Left lung (tissue), 4 donors: ENCODE measurements at regions not wholly inside any gene's neighbourhood (a gene's known extent, or its start where the extent isn't known, plus 50 kb on each side); places are given as distances from the start of the nearest gene placed in this dataset.

ENCODE experiments used
- ATAC-seq: fragments of 200-7000 bp; cut with Tn5 transposase; one replicate; pipeline ENCODE4 v1.9.1; 2020; ENCODE audit warnings: moderate library complexity
- DNase-seq, 4 donors: peaks; one replicate each; pipeline ENCODE4 v3.0.0-alpha.2; 2013 to 2020
- H3K27ac ChIP-seq, 2 donors: fragments of 200-600 bp; sonication (generic) in 1 of 2; one replicate each; pipeline versions ENCODE4 v1.5.0 to v1.8.0; 2020 to 2021
- H3K27me3 ChIP-seq, 2 donors: fragments of 200-600 bp; sonication (generic) in 1 of 2; one replicate each; pipeline versions ENCODE4 v1.5.0 to v1.8.0; 2020 to 2021
- H3K36me3 ChIP-seq, 2 donors: fragments of 200-600 bp; sonication (generic) in 1 of 2; one replicate each; pipeline versions ENCODE4 v1.5.0 to v1.8.0; 2020 to 2021
- H3K4me1 ChIP-seq, 2 donors: fragments of 200-600 bp; one replicate each; pipeline ENCODE4 v1.8.0; 2021
- H3K4me3 ChIP-seq, 2 donors: fragments of 200-600 bp; sonication (generic) in 1 of 2; one replicate each; pipeline versions ENCODE4 v1.5.0 to v1.8.0; 2020 to 2021; ENCODE audit warnings: mild to moderate bottlenecking in 1 of 2
- H3K9me3 ChIP-seq, 2 donors: fragments of 200-600 bp; sonication (generic) in 1 of 2; one replicate each; pipeline versions ENCODE4 v1.5.0 to v1.8.0; 2020 to 2021
- intact Hi-C, 2 donors: fragments of 100-400 bp; cut with DNase I; formaldehyde crosslinking; loops; one replicate each; pipeline versions ENCODE4 v1.11.2 to v1.14.2; 2022
- TF ChIP-seq, protein P1 (sequence below), 2 donors: fragments of 200-600 bp; sonication (generic) in 1 of 2; IDR thresholded peaks; one replicate each; pipeline versions ENCODE4 v1.5.0 to v1.8.0; 2021; ENCODE audit warnings: antibody characterized with exemption in 2 of 2
- donor health status: DM: no; HTN: yes; CAD: no.
- donor health status: DM: no; HTN: no; CAD: no.

GRCh38 chr6:155970876-155971708, 515.5 kb upstream of the NOX3 start:
- intact Hi-C loops = no loop called here
- TF ChIP-seq, protein P1, sequence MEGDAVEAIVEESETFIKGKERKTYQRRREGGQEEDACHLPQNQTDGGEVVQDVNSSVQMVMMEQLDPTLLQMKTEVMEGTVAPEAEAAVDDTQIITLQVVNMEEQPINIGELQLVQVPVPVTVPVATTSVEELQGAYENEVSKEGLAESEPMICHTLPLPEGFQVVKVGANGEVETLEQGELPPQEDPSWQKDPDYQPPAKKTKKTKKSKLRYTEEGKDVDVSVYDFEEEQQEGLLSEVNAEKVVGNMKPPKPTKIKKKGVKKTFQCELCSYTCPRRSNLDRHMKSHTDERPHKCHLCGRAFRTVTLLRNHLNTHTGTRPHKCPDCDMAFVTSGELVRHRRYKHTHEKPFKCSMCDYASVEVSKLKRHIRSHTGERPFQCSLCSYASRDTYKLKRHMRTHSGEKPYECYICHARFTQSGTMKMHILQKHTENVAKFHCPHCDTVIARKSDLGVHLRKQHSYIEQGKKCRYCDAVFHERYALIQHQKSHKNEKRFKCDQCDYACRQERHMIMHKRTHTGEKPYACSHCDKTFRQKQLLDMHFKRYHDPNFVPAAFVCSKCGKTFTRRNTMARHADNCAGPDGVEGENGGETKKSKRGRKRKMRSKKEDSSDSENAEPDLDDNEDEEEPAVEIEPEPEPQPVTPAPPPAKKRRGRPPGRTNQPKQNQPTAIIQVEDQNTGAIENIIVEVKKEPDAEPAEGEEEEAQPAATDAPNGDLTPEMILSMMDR (IDR thresholded peaks at IDR 0.05) = no peak
- H3K27me3 ChIP-seq = no peaks in the 10 kb centered on the region
- no peaks in the 10 kb centered on the region for H3K36me3 ChIP-seq
- no peaks in the 10 kb centered on the region for H3K4me1 ChIP-seq
- H3K27ac ChIP-seq = no peak overlapping the region
- DNase-seq = no peak
- no peaks in the 10 kb centered on the region for H3K9me3 ChIP-seq
- no peak overlapping the region for H3K4me3 ChIP-seq
- no peak for ATAC-seq

- no peaks in the 10 kb centered on the region for H3K27me3 ChIP-seq
- H3K9me3 ChIP-seq = no peaks in the 10 kb centered on the region
- TF ChIP-seq, protein P1 (IDR thresholded peaks at IDR 0.05) = no peak
- DNase-seq = no peak
- H3K27ac ChIP-seq = no peak overlapping the region
- no peak overlapping the region for H3K4me3 ChIP-seq
- H3K36me3 ChIP-seq = no peaks in the 10 kb centered on the region
- no peak for ATAC-seq
- intact Hi-C loops = no loop called here
- H3K4me1 ChIP-seq = no peaks in the 10 kb centered on the region
These were observed 514.8 kb upstream of the NOX3 start for GRCh38 chr6:155970472-155970871.

- H3K36me3 ChIP-seq = no peaks in the 10 kb centered on the region
These were observed 513.3 kb upstream of the NOX3 start for GRCh38 chr6:155968921-155969320.

DNA sequence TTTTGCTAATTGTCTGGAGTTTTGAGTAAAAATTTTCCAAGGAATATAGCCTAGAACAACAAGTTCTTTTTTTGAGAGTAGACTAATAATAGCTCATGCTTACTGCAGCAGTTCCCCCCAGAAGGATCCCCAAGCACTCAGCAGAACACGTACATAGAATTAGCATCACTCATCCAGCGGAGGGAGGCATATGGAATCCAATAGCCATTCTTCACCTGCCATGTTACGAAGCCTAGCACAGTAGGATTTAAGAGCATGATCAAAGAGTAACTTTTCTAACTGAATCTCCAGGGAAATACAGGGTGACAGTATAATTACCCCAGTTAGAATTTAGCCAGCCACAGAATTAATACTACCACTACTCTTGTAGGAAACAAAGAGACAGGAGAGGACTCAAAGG, 511.7 kb upstream of the NOX3 start:
- H3K27me3 ChIP-seq = no peaks in the 10 kb centered on the region
- H3K4me1 ChIP-seq = no peaks in the 10 kb centered on the region
- intact Hi-C loops = no loop called here
- no peaks in the 10 kb centered on the region for H3K9me3 ChIP-seq
- H3K4me3 ChIP-seq = no peak overlapping the region
- no peak for DNase-seq
- no peak for ATAC-seq
- TF ChIP-seq, protein P1 (IDR thresholded peaks at IDR 0.05) = no peak
- no peak overlapping the region for H3K27ac ChIP-seq
- no peaks in the 10 kb centered on the region for H3K36me3 ChIP-seq

More at GRCh38 chr6:155968921-155969320, 513.3 kb upstream of the NOX3 start:
- Histone ChIP-seq H3K27ac (no peak overlapping the region), H3K4me1 (no peaks in the 10 kb centered on the region), H3K27me3 (no peaks in the 10 kb centered on the region), H3K4me3 (no peak overlapping the region), H3K9me3 (no peaks in the 10 kb centered on the region)
- intact Hi-C loops = no loop called here
- TF ChIP-seq, protein P1 (IDR thresholded peaks at IDR 0.05) = no peak
- no peak for DNase-seq
- no peak for ATAC-seq

- no peaks in the 10 kb centered on the region for H3K36me3 ChIP-seq
- H3K9me3 ChIP-seq = no peaks in the 10 kb centered on the region
- no peak for DNase-seq
- ATAC-seq = no peak
- no peaks in the 10 kb centered on the region for H3K4me1 ChIP-seq
- H3K27ac ChIP-seq = no peak overlapping the region
- intact Hi-C loops = no loop called here
- TF ChIP-seq, protein P1 (IDR thresholded peaks at IDR 0.05) = no peak
- H3K27me3 ChIP-seq = no peaks in the 10 kb centered on the region
- H3K4me3 ChIP-seq = no peak overlapping the region
These were observed 508.9 kb upstream of the NOX3 start for GRCh38 chr6:155964544-155964943.
